GM23248 (cell line): ENCODE measurements at regions not wholly inside any gene's neighbourhood (a gene's known extent, or its start where the extent isn't known, plus 50 kb on each side); places are given as distances from the start of the nearest gene placed in this dataset.

Experiments
- EZH2 ChIP-seq: fragments of 200-600 bp; sonication (generic); IDR thresholded peaks from 2 replicates; pipeline ENCODE4 v1.6.1; 2018; ENCODE audit warnings: antibody characterized with exemption, mild to moderate bottlenecking; ENCODE audit not compliant: insufficient read depth, poor library complexity, severe bottlenecking
- EZH2phosphoT487 ChIP-seq: fragments of 200-600 bp; sonication (generic); IDR thresholded peaks from 2 replicates; pipeline ENCODE4 v1.6.1; 2018; ENCODE audit warnings: antibody characterized with exemption, moderate library complexity, mild to moderate bottlenecking, low read depth; ENCODE audit not compliant: insufficient read depth

DNA sequence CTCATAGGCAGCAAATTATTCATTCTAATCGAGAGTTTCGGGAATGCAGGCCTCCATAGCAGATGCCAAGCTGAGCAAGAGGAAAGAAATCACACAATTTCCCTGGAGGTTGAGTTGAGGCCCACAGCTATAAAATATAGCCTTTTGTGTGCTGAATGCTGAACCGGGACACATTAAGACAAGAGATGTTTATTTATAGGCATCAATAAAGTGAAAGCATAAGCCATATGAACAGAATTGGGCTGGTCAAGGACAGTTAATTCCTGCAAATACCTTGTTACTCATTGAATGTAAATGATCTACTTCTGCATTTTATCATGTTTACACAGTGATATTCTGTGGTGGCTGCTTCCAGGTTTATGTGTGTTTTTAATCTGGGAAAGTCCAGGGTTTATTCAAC lies 461.7 kb downstream of the KLF12 start:
- TF ChIP-seq EZH2: no peak
- TF ChIP-seq EZH2phosphoT487: no peak
